Renal cortical epithelial cell (primary cell): ENCODE measurements at regions not wholly inside any gene's neighbourhood (a gene's known extent, or its start where the extent isn't known, plus 50 kb on each side); places are given as distances from the start of the nearest gene placed in this dataset.
"Not testable (repeated sequence)": the region's sequence is repeated elsewhere in the genome, so short reads cannot be mapped to it uniquely, and the experiment has no call there.

Experiments
- DNase-seq: peaks from one replicate; pipeline ENCODE4 v3.0.0-alpha.2; 2011; ENCODE audit warnings: low read depth

DNA sequence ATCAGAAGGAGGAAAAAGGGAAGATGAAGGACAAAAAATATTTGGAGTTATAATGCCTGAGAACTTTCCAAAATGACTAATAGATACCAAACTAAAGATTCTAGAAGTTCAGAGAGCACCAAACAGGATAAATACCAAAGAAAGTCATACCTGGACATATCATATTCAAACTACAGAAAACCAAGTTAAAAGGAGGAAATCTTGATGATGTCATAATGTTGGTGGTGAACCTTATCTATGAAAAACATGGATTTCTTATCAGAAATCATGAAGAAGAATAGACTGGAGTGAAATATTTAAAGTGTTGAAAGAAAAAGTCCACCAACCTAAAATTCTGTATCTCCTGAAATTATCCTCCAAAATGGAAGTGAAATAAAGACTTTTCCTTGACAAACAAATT is 389.2 kb downstream of the JRKL start:
- DNase-seq = no peak

DNA sequence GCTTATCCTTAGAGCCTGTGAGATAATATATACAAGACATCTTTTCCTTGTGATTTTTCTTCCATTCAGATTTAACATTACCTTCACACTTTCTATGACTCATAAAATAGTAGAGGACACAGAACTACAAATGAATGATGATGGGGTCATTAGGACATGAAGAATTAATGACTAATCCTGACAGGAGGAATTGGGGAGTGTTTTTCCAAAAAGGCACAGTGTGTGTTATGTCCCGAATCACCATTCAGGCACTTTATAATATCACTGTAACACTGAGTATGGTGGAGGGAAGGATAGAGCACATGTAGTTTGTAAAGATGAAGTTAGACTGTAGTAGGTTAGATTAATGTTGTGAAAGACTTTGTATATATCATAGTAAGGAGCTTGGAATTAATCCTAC is 391.3 kb downstream of the JRKL start:
- peak; percentile 31 for DNase-seq

- no peak for DNase-seq
These were observed 392.8 kb downstream of the JRKL start for GRCh38 chr11:96782632-96783031.

DNA sequence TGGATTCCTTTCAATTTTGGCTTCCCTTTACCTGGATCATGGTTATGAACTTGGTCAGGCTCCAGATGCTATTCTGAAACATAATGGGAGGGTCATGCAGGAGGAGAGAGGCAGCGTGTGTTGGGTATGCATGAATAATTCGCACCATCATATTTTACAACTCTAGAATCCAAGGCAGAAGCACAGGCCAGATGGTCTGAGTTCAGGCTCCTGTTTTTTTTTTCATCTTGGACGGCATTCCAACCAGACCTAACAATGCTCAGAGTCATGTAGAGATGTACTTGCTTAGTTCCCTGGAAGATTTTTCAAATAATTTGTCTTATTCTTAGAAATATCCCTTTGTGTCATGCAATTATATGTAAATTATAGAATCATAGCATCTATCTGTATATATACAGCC is 393.5 kb downstream of the JRKL start:
- no peak for DNase-seq

DNA sequence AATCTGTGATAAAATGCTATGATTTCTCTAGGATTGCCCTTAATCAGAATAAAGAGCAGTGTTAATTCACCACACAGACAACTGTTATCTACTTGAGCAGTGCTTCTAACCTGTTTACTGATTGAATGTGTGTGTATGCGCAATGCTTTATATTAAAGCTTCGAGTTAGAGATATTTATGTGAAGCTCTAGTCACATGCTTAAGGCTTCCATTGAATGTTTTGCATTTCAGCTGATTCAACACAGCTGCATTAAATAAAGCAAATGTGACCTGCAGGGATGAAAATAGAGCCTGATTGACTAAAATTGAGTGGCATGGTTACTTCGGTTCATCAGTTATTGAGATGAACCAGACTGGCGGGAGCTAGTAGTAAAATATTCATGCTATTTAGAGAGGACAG is 395.3 kb downstream of the JRKL start:
- DNase-seq = no peak

GRCh38 chr11:96794152-96794551 is 404.3 kb downstream of the JRKL start:
- no peak for DNase-seq

DNA sequence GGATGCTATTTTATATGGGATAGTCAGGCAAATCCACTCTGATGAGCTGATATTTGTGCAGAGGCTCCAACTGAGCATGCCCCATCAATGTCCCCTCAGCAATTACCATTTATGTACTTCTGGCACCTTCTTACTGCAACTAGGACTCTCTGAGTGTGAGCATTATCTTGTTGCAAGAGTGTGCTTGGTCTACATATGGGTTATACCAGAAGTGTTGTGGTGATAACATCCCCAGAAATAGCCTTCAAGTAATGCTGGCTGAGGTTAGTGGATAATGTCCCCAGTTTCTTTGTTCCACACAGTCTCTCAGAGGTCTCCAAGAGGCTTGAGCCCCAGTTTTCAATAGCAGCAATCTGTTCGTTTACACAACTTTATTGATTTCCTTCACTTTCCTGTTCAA is 408.6 kb downstream of the JRKL start:
- DNase-seq = no peak

DNA sequence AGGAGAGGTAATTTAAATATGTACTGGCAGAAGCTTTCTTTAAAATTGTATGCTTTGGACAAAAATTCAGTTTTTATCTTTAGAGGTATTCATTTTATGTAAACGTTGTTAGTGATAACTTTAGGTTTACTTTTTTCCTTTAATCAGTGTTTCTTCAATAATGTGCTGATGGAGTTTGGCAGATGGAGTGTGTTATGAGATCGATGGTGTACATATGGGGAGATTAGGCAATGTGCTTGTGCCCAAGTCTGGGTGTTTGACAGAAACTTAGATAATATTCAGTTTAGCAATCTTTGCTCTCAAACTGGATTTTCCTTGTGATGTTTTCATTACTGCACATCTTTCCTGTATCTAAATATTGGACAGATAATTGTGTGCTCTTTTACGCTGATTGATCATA is 425.4 kb downstream of the JRKL start:
- DNase-seq = no peak

GRCh38 chr11:96817482-96818399 is 427.9 kb downstream of the JRKL start:
- DNase-seq = peak; percentile 6

- DNase-seq = peak; percentile 2
These were observed 437.4 kb downstream of the JRKL start for GRCh38 chr11:96827164-96827563.

DNA sequence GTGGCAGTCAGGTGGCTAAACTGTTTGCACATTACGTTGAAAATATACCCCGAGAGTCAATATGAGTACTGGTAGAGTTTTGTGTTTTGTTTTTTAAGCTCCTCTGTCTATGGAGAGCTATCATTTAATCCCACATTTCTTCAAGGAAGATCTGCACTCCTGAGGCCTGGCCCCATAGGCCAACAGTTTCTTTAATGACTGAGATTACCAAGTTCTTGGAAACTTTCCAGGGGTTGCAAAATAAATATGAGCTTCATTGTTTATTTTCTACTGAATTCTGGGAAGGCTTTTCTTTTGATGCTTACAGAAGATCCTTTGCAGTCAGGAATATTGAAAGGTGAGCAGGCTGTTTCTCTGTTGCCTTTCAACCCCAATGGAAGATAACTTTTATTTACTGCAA is 452.0 kb downstream of the JRKL start:
- DNase-seq = no peak

GRCh38 chr11:96842731-96843130 is 452.9 kb downstream of the JRKL start:
- no peak for DNase-seq

DNA sequence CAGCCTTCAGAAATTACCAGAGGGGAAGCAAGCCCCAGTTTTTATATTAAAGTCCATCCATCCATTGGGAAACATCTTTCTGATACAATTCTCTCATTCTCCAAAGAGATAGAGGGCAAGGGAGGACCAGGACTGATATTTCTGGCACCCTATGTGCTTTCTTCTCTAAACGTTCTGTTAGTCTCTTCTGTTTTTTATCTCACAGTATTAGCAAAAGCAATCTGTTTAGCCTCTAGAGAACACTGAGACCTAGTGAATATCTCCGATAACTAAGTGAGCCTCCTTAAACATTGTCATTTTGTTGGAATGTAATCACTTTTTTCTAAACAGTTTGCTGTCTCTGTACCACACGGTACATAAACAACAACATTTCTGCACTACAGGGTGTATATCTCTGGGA is 464.6 kb downstream of the JRKL start:
- no peak for DNase-seq

- DNase-seq = not testable (repeated sequence)
These were observed 471.9 kb downstream of the JRKL start for GRCh38 chr11:96861722-96862121.

DNA sequence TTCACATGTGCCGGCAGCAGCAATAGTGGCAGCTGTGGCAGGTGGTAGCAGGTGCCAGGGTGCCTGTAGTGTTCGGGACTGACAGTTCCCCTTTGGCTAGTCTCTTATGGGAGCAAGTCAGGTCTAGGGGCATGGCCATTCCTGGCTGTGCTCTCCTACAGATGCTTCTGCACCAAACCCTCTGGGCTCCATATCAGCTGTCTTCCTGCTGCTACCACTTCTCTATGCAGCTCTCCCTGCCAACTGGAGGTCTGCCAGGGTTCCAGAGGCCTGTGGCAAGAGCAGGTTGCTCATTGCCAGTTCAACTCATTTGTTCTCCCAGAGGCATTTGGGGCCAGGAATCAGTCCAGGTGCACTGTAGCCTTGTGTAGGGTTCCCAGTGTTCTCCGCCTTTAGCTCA is 473.7 kb downstream of the JRKL start:
- no peak for DNase-seq

DNA sequence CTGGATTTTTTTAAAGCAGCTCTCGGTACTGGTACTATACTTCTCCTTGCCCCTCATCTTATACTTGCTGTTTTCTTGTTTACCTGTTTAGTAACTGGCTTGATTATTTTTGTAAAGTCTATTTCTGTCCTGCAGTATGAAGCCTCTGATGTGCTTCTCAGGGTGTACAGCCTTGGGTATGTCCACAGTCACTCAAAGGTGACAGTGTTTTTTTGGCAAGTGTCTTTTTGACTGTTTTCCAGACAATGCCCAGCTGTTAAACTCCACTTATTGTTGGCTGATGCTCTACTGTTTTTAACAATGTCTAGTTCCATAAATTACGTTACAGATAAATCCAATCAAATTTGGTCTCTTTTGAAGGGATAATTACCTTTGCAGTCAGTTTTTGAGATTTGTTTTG is 475.2 kb downstream of the JRKL start:
- DNase-seq = no peak

GRCh38 chr11:96869207-96869606 is 479.4 kb downstream of the JRKL start:
- DNase-seq = no peak

GRCh38 chr11:96875712-96876111 is 485.9 kb downstream of the JRKL start:
- DNase-seq = no peak

GRCh38 chr11:96878299-96879051 is 488.7 kb downstream of the JRKL start:
- DNase-seq = no peak

GRCh38 chr11:96882622-96883021 is 492.8 kb downstream of the JRKL start:
- not testable (repeated sequence) for DNase-seq

DNA sequence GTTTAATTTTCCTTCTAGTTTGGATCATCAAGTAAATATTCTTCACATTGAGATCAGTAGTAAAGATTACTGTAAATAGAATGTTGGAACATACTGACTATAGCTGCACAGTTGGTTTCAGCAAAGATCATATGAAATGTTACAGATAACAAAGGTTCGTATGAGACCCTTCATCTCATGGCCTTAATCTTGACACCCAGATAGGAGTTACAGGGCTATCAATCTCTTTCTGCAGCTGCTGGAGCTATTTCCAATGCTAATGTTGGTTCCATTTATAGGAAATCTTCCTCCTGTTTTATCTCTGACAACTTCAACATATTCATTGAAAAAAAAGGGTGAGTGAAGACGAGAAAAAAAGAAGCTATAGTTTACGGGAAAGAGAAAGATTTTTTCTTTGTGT is 495.6 kb downstream of the JRKL start:
- no peak for DNase-seq

DNA sequence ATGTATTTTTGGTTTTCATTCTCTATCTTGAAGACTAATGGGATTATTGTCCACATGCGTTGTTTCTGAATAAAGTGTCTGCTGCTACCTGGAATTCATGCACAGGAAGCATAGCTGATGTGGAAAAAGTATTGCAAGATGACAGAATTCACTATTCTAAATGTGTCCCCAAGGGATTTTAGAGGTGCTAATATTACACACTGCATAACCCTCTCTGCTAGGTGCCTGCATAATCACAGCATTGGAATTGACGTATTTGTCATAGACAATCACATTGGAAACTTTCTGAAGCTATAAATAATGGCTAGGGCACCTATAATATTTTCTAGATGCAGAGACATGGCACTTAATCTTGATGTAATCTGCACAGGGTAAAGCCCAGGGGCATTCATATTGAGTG is 496.1 kb downstream of the JRKL start:
- DNase-seq = no peak

GRCh38 chr11:96893988-96894387 is 504.2 kb downstream of the JRKL start:
- no peak for DNase-seq
